Stimulated activated naive CD8-positive, alpha-beta T cell treated with anti-CD3 and anti-CD28 coated beads, Interleukin-15, Interleukin-2, amounts not matched to agents 100 U/mL and 50 U/mL, for 24 hours (primary cell): ENCODE measurements at regions not wholly inside any gene's neighbourhood (a gene's known extent, or its start where the extent isn't known, plus 50 kb on each side); places are given as distances from the start of the nearest gene placed in this dataset.
A peak's percentile ranks its signal among the peaks of the same experiment; 100 is the strongest.
"Not testable (repeated sequence)": the region's sequence is repeated elsewhere in the genome, so short reads cannot be mapped to it uniquely, and the experiment has no call there.

Source experiments
- ATAC-seq: fragments of 150-1000 bp; cut with Tn5 transposase; one replicate; pipeline ENCODE4 v1.10.0; 2021
- DNase-seq: peaks from one replicate; pipeline ENCODE4 v3.0.0; 2021

DNA sequence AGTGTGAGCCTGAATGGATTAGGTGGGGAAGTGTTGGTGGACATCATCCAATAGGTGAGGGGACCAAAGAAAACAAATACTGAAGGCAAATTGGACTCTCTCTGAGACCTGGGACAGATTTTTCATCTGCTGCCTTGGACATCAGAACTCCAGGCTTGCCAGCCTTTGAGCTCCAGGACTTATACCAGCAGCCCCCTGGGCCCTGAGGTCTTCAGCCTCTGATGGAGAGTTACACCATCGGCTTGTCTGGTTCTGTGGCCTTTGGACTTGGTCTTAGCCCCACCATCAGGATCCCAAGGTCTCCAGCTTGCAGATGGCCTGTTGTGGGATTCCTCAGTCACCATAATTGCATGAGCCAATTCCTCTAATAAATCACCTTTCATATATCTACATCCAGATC lies 80.8 kb upstream of the SLC8A3 start:
- DNase-seq (no peak), ATAC-seq (no peak)

- DNase-seq (no peak), ATAC-seq (no peak)
Observed at GRCh38 chr14:70268760-70269159, 80.0 kb upstream of the SLC8A3 start.

DNA sequence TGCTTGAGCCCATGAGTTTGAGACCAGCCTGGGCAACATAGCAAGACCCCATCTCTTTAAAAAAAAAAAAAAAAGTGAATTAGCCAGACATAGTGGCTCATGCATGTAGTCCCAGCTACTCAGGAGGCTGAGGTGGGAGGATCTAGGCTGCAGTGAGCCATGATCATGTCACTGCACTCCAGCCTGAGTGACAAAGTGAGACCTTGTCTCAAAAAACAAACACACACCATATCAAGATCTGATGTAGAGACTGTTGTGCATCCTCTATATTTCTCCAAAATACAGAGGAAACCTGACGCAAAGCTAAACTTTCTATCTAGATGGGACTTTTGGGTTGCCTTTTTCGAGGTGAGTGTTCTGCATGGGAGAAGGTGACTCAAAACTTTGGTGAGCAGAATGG lies 77.4 kb upstream of the SLC8A3 start:
- ATAC-seq, result no peak
- no peak for DNase-seq

DNA sequence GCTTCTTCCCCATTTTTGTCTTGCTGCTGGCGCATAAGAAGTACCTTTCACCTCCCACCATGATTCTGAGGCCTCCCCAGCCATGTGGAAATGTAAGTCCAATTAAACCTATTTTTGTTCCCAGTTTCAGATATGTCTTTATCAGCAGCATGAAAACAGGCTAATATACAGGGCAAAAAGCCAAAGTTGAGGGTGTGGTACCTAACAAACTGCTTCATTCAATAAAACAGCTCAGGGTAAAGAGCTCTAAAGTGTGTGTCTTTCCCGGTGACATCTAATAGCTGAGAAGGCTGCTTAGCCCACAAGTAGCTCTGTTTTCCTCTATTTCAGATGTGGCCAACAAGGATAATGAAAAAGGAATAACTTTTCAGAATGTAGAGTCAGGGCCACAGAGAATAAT lies 76.7 kb upstream of the SLC8A3 start:
- DNase-seq, result no peak
- no peak for ATAC-seq

- DNase-seq (no peak), ATAC-seq (no peak)
Observed at GRCh38 chr14:70259420-70259819, 70.7 kb upstream of the SLC8A3 start.

GRCh38 chr14:70257526-70257925 lies 68.8 kb upstream of the SLC8A3 start:
- DNase-seq, result peak; percentile 39
- ATAC-seq, result no peak

- no peak for ATAC-seq
Observed at GRCh38 chr14:70256601-70257000, 67.8 kb upstream of the SLC8A3 start.

DNA sequence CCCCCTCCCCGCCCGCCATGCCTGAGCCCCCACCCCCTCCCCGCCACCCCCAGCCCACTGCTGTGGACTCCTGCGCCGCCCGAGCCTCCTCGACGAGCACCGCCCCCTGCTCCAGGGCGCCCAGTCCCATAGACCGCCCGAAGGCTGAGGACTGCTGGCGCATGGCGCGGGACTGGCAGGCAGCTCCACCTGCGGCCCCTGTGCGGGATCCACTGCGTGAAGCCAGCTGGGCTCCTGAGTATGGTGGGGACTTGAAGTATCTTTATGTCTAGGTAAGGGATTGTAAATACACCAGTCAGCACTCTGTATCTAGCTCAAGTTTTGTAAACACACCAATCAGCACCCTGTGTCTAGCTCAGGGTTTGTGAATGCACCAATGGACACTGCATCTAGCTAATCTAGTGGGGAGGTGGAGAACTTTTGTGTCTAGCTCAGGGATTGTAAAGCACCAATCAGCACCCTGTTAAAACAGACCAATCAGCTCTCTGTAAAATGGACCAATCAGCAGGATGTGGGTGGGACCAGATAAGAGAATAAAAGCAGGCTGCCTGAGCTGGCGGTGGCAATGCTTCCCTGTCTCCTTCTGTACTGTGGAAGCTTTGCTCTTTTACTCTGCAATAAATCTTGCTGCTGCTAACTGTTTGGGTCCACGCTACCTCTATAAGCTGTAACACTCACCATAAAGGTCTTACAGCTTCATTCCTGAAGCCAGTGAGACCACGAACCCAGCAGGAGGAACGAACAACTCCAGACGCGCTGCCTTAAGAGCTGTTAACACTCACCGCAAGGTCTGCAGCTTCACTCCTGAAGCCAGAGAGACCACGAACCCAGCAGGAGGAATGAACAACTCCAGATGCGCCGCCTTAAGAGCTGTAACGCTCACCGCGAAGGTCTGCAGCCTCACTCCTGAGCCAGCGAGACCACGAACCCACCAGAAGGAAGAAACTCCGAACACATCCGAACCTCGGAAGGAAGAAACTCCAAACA lies 66.6 kb upstream of the SLC8A3 start:
- peak; percentile 9 for DNase-seq
- peak; percentile 49 for ATAC-seq

More at GRCh38 chr14:70256601-70257000, 67.8 kb upstream of the SLC8A3 start:
- no peak for DNase-seq

GRCh38 chr14:70254476-70254961 lies 65.8 kb upstream of the SLC8A3 start:
- no peak for ATAC-seq
- DNase-seq, result peak; percentile 10

GRCh38 chr14:70253547-70253946 lies 64.8 kb upstream of the SLC8A3 start:
- ATAC-seq, DNase-seq: not testable (repeated sequence)

- no peak for ATAC-seq
- no peak for DNase-seq
Observed at GRCh38 chr14:70245026-70245425, 56.3 kb upstream of the SLC8A3 start.

DNA sequence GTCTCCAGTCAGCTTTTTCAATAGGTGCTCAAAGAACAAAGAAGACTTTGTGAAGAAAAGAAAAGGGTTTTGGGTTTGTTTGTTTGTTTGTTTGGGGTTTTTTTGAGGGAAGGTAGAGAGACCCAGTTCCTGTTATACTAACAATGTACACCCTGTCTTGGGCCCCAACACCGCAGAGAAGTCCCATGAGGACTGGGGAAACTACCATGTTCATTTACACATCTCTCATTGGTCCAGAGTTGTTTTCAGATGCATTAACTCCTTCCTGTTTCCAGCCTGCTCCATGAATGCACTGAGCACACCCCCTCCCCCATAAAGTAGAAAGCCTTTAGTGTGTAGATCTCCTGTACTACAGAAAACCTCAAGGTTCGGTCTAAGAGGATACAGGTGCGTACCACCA lies 51.1 kb upstream of the SLC8A3 start:
- DNase-seq (no peak), ATAC-seq (no peak)

DNA sequence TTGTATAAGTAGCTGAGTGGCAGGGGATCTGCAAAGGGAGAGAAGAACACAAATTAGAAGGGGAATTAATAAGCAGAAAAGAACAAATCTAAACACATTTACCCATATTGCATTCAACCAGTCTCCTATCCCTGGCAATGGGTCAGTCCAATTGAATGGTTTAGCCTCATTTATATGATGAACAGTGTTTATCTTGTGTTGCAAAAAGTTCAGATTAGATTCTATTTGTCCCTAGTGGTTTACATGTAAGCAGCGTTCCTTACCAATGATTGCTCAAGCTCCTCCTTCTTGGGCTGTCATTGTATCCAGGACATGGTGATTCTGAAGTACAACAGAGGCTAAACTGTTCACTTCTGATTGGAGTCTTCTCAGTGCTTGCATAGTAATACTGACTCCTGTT lies 49.9 kb upstream of the SLC8A3 start:
- ATAC-seq, result not testable (repeated sequence)

More for the DNA sequence above, 49.9 kb upstream of the SLC8A3 start:
- not testable (repeated sequence) for DNase-seq
